ENCODE measurements at regions not wholly inside any gene's neighbourhood (a gene's known extent, or its start where the extent isn't known, plus 50 kb on each side); places are given as distances from the start of the nearest gene placed in this dataset.
"Not testable (repeated sequence)": the region's sequence is repeated elsewhere in the genome, so short reads cannot be mapped to it uniquely, and the experiment has no call there.

- H3K4me3 ChIP-seq (ENCODE audit: low read depth, poor library complexity, severe bottlenecking) = no peak overlapping the region
- WGBS, 2 donors = 72 to 79% methylated on average over 4 of the region's 4 CpGs
- DNase-seq (ENCODE audit: low spot score in 2 of 2) = no peak
- intact Hi-C loops (cut with DNase I; ENCODE audit: low total_unique reads) = no loop called here
- TF ChIP-seq CTCF (IDR thresholded peaks at IDR 0.05) (no peak), POLR2A (IDR thresholded peaks at IDR 0.05) (no peak)
Measured at GRCh38 chr5:174895360-174895759, 171.0 kb downstream of the MSX2 start.

GRCh38 chr5:174892742-174893141 lies 168.4 kb downstream of the MSX2 start:
- no peak overlapping the region for H3K4me3 ChIP-seq (ENCODE audit: low read depth, poor library complexity, severe bottlenecking)
- intact Hi-C loops (cut with DNase I; ENCODE audit: low total_unique reads) = no loop called here
- 92 to 97% methylated on average over 7 of the region's 7 CpGs for WGBS, 2 donors
- TF ChIP-seq POLR2A (IDR thresholded peaks at IDR 0.05) (no peak), CTCF (IDR thresholded peaks at IDR 0.05) (no peak)
- DNase-seq (ENCODE audit: low spot score in 2 of 2) = no peak

GRCh38 chr5:174880412-174881200 lies 156.2 kb downstream of the MSX2 start:
- 89 to 95% methylated on average over 28 to 36 of the region's 40 CpGs for WGBS, 2 donors
- DNase-seq (ENCODE audit: low spot score in 2 of 2); H3K4me3 ChIP-seq (ENCODE audit: low read depth, poor library complexity, severe bottlenecking); intact Hi-C loops (cut with DNase I; ENCODE audit: low total_unique reads): not testable (repeated sequence)

GRCh38 chr5:174877987-174878386 lies 153.6 kb downstream of the MSX2 start:
- intact Hi-C loops (cut with DNase I; ENCODE audit: low total_unique reads) = no loop called here
- 97% methylated on average over 1 of the region's 1 CpG for WGBS, 2 donors
- TF ChIP-seq CTCF (IDR thresholded peaks at IDR 0.05) (no peak), POLR2A (IDR thresholded peaks at IDR 0.05) (no peak)
- no peak for DNase-seq (ENCODE audit: low spot score in 2 of 2)
- no peak overlapping the region for H3K4me3 ChIP-seq (ENCODE audit: low read depth, poor library complexity, severe bottlenecking)

- no peak for DNase-seq (ENCODE audit: low spot score in 2 of 2)
- no peak for TF ChIP-seq POLR2A (IDR thresholded peaks at IDR 0.05)
- no peak for TF ChIP-seq CTCF (IDR thresholded peaks at IDR 0.05)
- no peak overlapping the region for H3K4me3 ChIP-seq (ENCODE audit: low read depth, poor library complexity, severe bottlenecking)
- intact Hi-C loops (cut with DNase I; ENCODE audit: low total_unique reads) = no loop called here
- WGBS, 2 donors = 41 to 59% methylated on average over 1 of the region's 1 CpG
Measured at GRCh38 chr5:174872271-174872670, 147.9 kb downstream of the MSX2 start.

GRCh38 chr5:174852143-174852542 lies 127.8 kb downstream of the MSX2 start:
- intact Hi-C loops (cut with DNase I; ENCODE audit: low total_unique reads) = no loop called here
- WGBS, 2 donors = 64 to 74% methylated on average over 5 of the region's 5 CpGs
- TF ChIP-seq POLR2A (IDR thresholded peaks at IDR 0.05) (no peak), CTCF (IDR thresholded peaks at IDR 0.05) (no peak)
- H3K4me3 ChIP-seq (ENCODE audit: low read depth, poor library complexity, severe bottlenecking) = no peak overlapping the region
- no peak for DNase-seq (ENCODE audit: low spot score in 2 of 2)

All from lower leg skin (tissue), 4 donors.